DND-41 (cell line): ENCODE measurements at regions not wholly inside any gene's neighbourhood (a gene's known extent, or its start where the extent isn't known, plus 50 kb on each side); places are given as distances from the start of the nearest gene placed in this dataset.

ENCODE experiments used
- ATAC-seq: fragments of 200-7000 bp; cut with Tn5 transposase; 3 replicates; pipeline ENCODE4 v1.9.1; 2021; ENCODE audit warnings: low read depth; ENCODE audit not compliant: insufficient read depth
- DNase-seq: peaks from one replicate; pipeline ENCODE4 v3.0.0-alpha.2; 2020
- H2AFZ ChIP-seq: 2 replicates; pipeline ENCODE4 v1.6.0; 2012; ENCODE audit warnings: low read depth, low read length
- H3K27ac ChIP-seq: 2 replicates; pipeline ENCODE4 v1.5.1; 2012; ENCODE audit warnings: low read length, inconsistent platforms
- H3K27me3 ChIP-seq: fragments of 200-600 bp; sonication (generic); 2 replicates; pipeline ENCODE4 v1.6.0; 2012; ENCODE audit warnings: low read length, mild to moderate bottlenecking, inconsistent platforms; ENCODE audit not compliant: insufficient read depth, poor library complexity
- H3K36me3 ChIP-seq: 2 replicates; pipeline ENCODE4 v1.5.1; 2012; ENCODE audit warnings: low read length, inconsistent platforms; ENCODE audit not compliant: insufficient read depth
- H3K4me1 ChIP-seq: 2 replicates; pipeline ENCODE4 v1.5.1; 2012; ENCODE audit warnings: mild to moderate bottlenecking, low read length; ENCODE audit not compliant: insufficient read depth
- H3K4me2 ChIP-seq: 2 replicates; pipeline ENCODE4 v1.6.0; 2012; ENCODE audit warnings: mild to moderate bottlenecking, moderate library complexity, low read length, inconsistent platforms; ENCODE audit not compliant: insufficient read depth
- H3K4me3 ChIP-seq, 2 experiments: fragments of 200-600 bp in 1 of 2; shearing (Covaris generic) in 1 of 2; 2 replicates each; pipeline ENCODE4 v1.5.1; 2012 to 2016; ENCODE audit warnings: inconsistent platforms in 2 of 2, low read length in 2 of 2, mild to moderate bottlenecking in 2 of 2, low read depth in 1 of 2, moderate library complexity in 1 of 2
- H3K79me2 ChIP-seq: 2 replicates; pipeline ENCODE4 v1.6.0; 2012; ENCODE audit warnings: low read length, inconsistent platforms; ENCODE audit not compliant: insufficient read depth
- H3K9ac ChIP-seq: 2 replicates; pipeline ENCODE4 v1.6.0; 2012; ENCODE audit warnings: low read depth, mild to moderate bottlenecking, inconsistent platforms, low read length, moderate library complexity
- H3K9me3 ChIP-seq: 2 replicates; pipeline ENCODE4 v1.5.1; 2012; ENCODE audit warnings: low read length, moderate library complexity, mild to moderate bottlenecking, inconsistent platforms; ENCODE audit not compliant: insufficient read depth, severe bottlenecking
- H4K20me1 ChIP-seq: 2 replicates; pipeline ENCODE4 v1.6.0; 2012; ENCODE audit warnings: low read length; ENCODE audit not compliant: insufficient read depth
- CTCF ChIP-seq: IDR thresholded peaks from 2 replicates; pipeline ENCODE4 v1.5.1; 2012; ENCODE audit warnings: borderline replicate concordance, low read length, moderate library complexity, mild to moderate bottlenecking; ENCODE audit not compliant: poor library complexity, severe bottlenecking; ENCODE audit errors: extremely low read depth
- EZH2 ChIP-seq: IDR thresholded peaks from 3 replicates; pipeline ENCODE4 v1.6.1; 2012; ENCODE audit warnings: borderline replicate concordance, low read depth, mild to moderate bottlenecking, moderate library complexity, low read length, inconsistent platforms; ENCODE audit not compliant: severe bottlenecking

- DNase-seq: no peak
- H3K79me2 ChIP-seq: no peaks in the 10 kb centered on the region
- H3K4me3 ChIP-seq: no peak overlapping the region
- ATAC-seq: no peak
- peaks cover 13% of the 10 kb centered on the region for H3K9me3 ChIP-seq
- H3K4me1 ChIP-seq: no peaks in the 10 kb centered on the region
- H3K4me2 ChIP-seq: no peak overlapping the region
- no peak overlapping the region for H3K9ac ChIP-seq
- TF ChIP-seq CTCF (no peak), EZH2 (no peak)
- H3K27me3 ChIP-seq: no peaks in the 10 kb centered on the region
- no peaks in the 10 kb centered on the region for H4K20me1 ChIP-seq
- no peak overlapping the region for H3K27ac ChIP-seq
- no peaks in the 10 kb centered on the region for H3K36me3 ChIP-seq
- H2AFZ ChIP-seq: no peak overlapping the region
These were observed 731.6 kb downstream of the MATN1 start for GRCh38 chr1:29991815-29992214.

- H3K4me3 ChIP-seq: no peak overlapping the region
- H3K4me2 ChIP-seq: no peak overlapping the region
- TF ChIP-seq CTCF (no peak), EZH2 (no peak)
- no peak overlapping the region for H3K27ac ChIP-seq
- no peaks in the 10 kb centered on the region for H3K4me1 ChIP-seq
- no peak for ATAC-seq
- no peaks in the 10 kb centered on the region for H4K20me1 ChIP-seq
- no peak for DNase-seq
- no peak overlapping the region for H3K9ac ChIP-seq
- peaks cover 13% of the 10 kb centered on the region for H3K9me3 ChIP-seq
- H3K36me3 ChIP-seq: no peaks in the 10 kb centered on the region
- H3K27me3 ChIP-seq: no peaks in the 10 kb centered on the region
- H2AFZ ChIP-seq: no peak overlapping the region
- no peaks in the 10 kb centered on the region for H3K79me2 ChIP-seq
These were observed 732.4 kb downstream of the MATN1 start for GRCh38 chr1:29991025-29991424.

GRCh38 chr1:29990304-29990703 lies 733.1 kb downstream of the MATN1 start:
- H3K36me3 ChIP-seq: no peaks in the 10 kb centered on the region
- DNase-seq (no peak), ATAC-seq (no peak)
- no peaks in the 10 kb centered on the region for H3K79me2 ChIP-seq
- no peaks in the 10 kb centered on the region for H3K4me1 ChIP-seq
- H3K9me3 ChIP-seq: peaks cover 13% of the 10 kb centered on the region
- TF ChIP-seq EZH2: no peak
- TF ChIP-seq CTCF: no peak
- H3K4me2 ChIP-seq: no peak overlapping the region
- H3K27me3 ChIP-seq: no peaks in the 10 kb centered on the region
- H3K4me3 ChIP-seq: no peak overlapping the region
- no peak overlapping the region for H2AFZ ChIP-seq
- H4K20me1 ChIP-seq: no peaks in the 10 kb centered on the region
- no peak overlapping the region for H3K27ac ChIP-seq
- H3K9ac ChIP-seq: no peak overlapping the region

- H3K36me3 ChIP-seq: no peaks in the 10 kb centered on the region
- no peaks in the 10 kb centered on the region for H3K9me3 ChIP-seq
- ATAC-seq (no peak), DNase-seq (no peak)
- H3K27me3 ChIP-seq: peaks cover 4% of the 10 kb centered on the region
- no peak overlapping the region for H3K4me2 ChIP-seq
- H3K4me3 ChIP-seq: no peak overlapping the region
- no peak overlapping the region for H3K27ac ChIP-seq
- H3K4me1 ChIP-seq: no peaks in the 10 kb centered on the region
- no peaks in the 10 kb centered on the region for H4K20me1 ChIP-seq
- H2AFZ ChIP-seq: no peak overlapping the region
- H3K79me2 ChIP-seq: no peaks in the 10 kb centered on the region
- TF ChIP-seq EZH2: no peak
- TF ChIP-seq CTCF: no peak
- no peak overlapping the region for H3K9ac ChIP-seq
These were observed 736.4 kb downstream of the MATN1 start for GRCh38 chr1:29986986-29987385.
